PC-3 (cell line): ENCODE measurements at regions not wholly inside any gene's neighbourhood (a gene's known extent, or its start where the extent isn't known, plus 50 kb on each side); places are given as distances from the start of the nearest gene placed in this dataset.

Experiments
- ATAC-seq: fragments of 200-7000 bp; cut with Tn5 transposase; 2 replicates; pipeline ENCODE4 v1.9.1; 2020; ENCODE audit warnings: mild to moderate bottlenecking, moderate library complexity
- BruUV-seq: library from RNA; stranded (reverse); fragments of 400-500 nt; replicated peaks from 2 replicates; lab custom pipeline; 2021; lab: Mats Ljungman, UMichigan
- CTCF ChIA-PET: fragments of 300-600 bp; sonication (Branson Sonifier 250); formaldehyde crosslinking; loops from one replicate; lab custom pipeline; 2022; ENCODE audit warnings: antibody characterized with exemption; lab: Charles Lee
- POLR2A ChIA-PET: fragments of 300-600 bp; sonication (Branson Sonifier 250); formaldehyde crosslinking; loops from one replicate; lab custom pipeline; 2022; ENCODE audit warnings: antibody characterized with exemption; ENCODE audit not compliant: unreplicated experiment; lab: Charles Lee
- DNase-seq: peaks from one replicate; pipeline ENCODE4 v3.0.0-alpha.2; 2015
- H2AFZ ChIP-seq: fragments of 300-600 bp; sonication (generic); 2 replicates; pipeline ENCODE4 v1.6.0; 2016; ENCODE audit warnings: antibody characterized with exemption, low read length
- H3F3A ChIP-seq: fragments of 300-600 bp; sonication (generic); one replicate; pipeline ENCODE4 v1.6.0; 2017; ENCODE audit warnings: antibody characterized with exemption, low read length, control low read depth, mild to moderate bottlenecking; ENCODE audit not compliant: unreplicated experiment
- H3K27ac ChIP-seq: fragments of 300-600 bp; sonication (generic); 2 replicates; pipeline ENCODE4 v1.5.1; 2016; ENCODE audit warnings: mild to moderate bottlenecking, low read length
- H3K27me3 ChIP-seq: fragments of 300-600 bp; sonication (generic); 2 replicates; pipeline ENCODE4 v1.6.1; 2016; ENCODE audit warnings: low read length, mixed read lengths
- H3K36me3 ChIP-seq: fragments of 300-600 bp; sonication (generic); 2 replicates; pipeline ENCODE4 v1.6.1; 2016; ENCODE audit warnings: low read depth, mixed run types, low read length, mixed read lengths
- H3K4me1 ChIP-seq: fragments of 300-600 bp; sonication (generic); 2 replicates; pipeline ENCODE4 v1.5.1; 2016; ENCODE audit warnings: low read length; ENCODE audit not compliant: insufficient read depth
- H3K4me2 ChIP-seq: fragments of 300-600 bp; sonication (generic); 2 replicates; pipeline ENCODE4 v1.6.0; 2016; ENCODE audit warnings: low read length
- H3K4me3 ChIP-seq: fragments of 300-600 bp; sonication (generic); 2 replicates; pipeline ENCODE4 v1.5.1; 2016; ENCODE audit warnings: mild to moderate bottlenecking, low read length, mixed read lengths
- H3K79me2 ChIP-seq: fragments of 300-600 bp; sonication (generic); 2 replicates; pipeline ENCODE4 v1.6.1; 2017; ENCODE audit warnings: low read length, mixed read lengths
- H3K9ac ChIP-seq: fragments of 300-600 bp; sonication (generic); 2 replicates; pipeline ENCODE4 v1.6.0; 2016; ENCODE audit warnings: mild to moderate bottlenecking, low read length
- H3K9me2 ChIP-seq: fragments of 300-600 bp; sonication (generic); replicated peaks from 2 replicates; pipeline ENCODE4 v1.6.1; 2016; ENCODE audit warnings: mixed run types, low read length, mixed read lengths
- H3K9me3 ChIP-seq: fragments of 300-600 bp; sonication (generic); 2 replicates; pipeline ENCODE4 v1.6.1; 2016; ENCODE audit warnings: low read length, mixed read lengths
- H4K20me1 ChIP-seq: fragments of 300-600 bp; sonication (generic); 2 replicates; pipeline ENCODE4 v1.6.1; 2016; ENCODE audit warnings: low read length, mixed read lengths
- CTCF ChIP-seq: fragments of 300-600 bp; sonication (generic); conservative IDR thresholded peaks from 2 replicates; pipeline ENCODE4 v1.5.1; 2017; ENCODE audit warnings: antibody characterized with exemption, low read depth, mild to moderate bottlenecking, low read length
- EZH2 ChIP-seq: fragments of 300-600 bp; sonication (generic); IDR thresholded peaks from one replicate; pipeline ENCODE4 v1.6.1; 2017; ENCODE audit warnings: antibody characterized with exemption, mild to moderate bottlenecking, low read length; ENCODE audit not compliant: unreplicated experiment
- EZH2phosphoT487 ChIP-seq: fragments of 300-600 bp; sonication (generic); IDR thresholded peaks from 2 replicates; pipeline ENCODE4 v1.6.1; 2018; ENCODE audit warnings: mild to moderate bottlenecking, antibody characterized with exemption, low read length, borderline replicate concordance
- intact Hi-C: fragments of 100-400 bp; cut with micrococcal nuclease; formaldehyde crosslinking; loops from 2 replicates; pipeline ENCODE4 v1.9.0; 2023

GRCh38 chr4:187577941-187578480 lies 417.6 kb upstream of the ZFP42 start:
- no TSS peak for BruUV-seq
- Histone ChIP-seq H4K20me1 (no peaks in the 10 kb centered on the region), H3F3A (no peaks in the 10 kb centered on the region), H2AFZ (no peak overlapping the region), H3K4me3 (no peak overlapping the region), H3K27ac (no peak overlapping the region), H3K36me3 (no peaks in the 10 kb centered on the region), H3K9me2 (no peaks in the 10 kb centered on the region), H3K27me3 (no peaks in the 10 kb centered on the region), H3K9me3 (no peaks in the 10 kb centered on the region), H3K4me2 (no peak overlapping the region), H3K4me1 (no peaks in the 10 kb centered on the region), H3K79me2 (no peaks in the 10 kb centered on the region), H3K9ac (no peak overlapping the region)
- ChIA-PET POLR2A (no interaction called here), CTCF (no interaction called here)
- intact Hi-C loops: no loop called here
- TF ChIP-seq EZH2 (no peak), CTCF (no peak), EZH2phosphoT487 (no peak)
- no peak for DNase-seq
- no peak for ATAC-seq

- Histone ChIP-seq H3K9me3 (no peaks in the 10 kb centered on the region), H3K4me2 (peak overlapping the region; percentile 86), H3K4me3 (peak overlapping the region; percentile 75), H3K9ac (peak overlapping the region; percentile 63), H3K4me1 (peaks cover 8% of the 10 kb centered on the region), H4K20me1 (no peaks in the 10 kb centered on the region), H3K79me2 (peaks cover 21% of the 10 kb centered on the region; the same call in 1 of the 2 replicates), H2AFZ (peak overlapping the region; percentile 92), H3K27me3 (no peaks in the 10 kb centered on the region), H3K27ac (peak overlapping the region; percentile 86), H3K9me2 (no peaks in the 10 kb centered on the region), H3F3A (no peaks in the 10 kb centered on the region), H3K36me3 (no peaks in the 10 kb centered on the region)
- CTCF ChIA-PET: no interaction called here
- intact Hi-C loops: loop anchor here (5.0 to 10.0 kb wide), 2 partner anchors 105 to 282 kb away; no protein-coding TSS in a partner anchor
- ATAC-seq (peak; percentile 88), DNase-seq (peak; percentile 84)
- no TSS peak for BruUV-seq
- POLR2A ChIA-PET: interaction anchor here (0.6 kb wide), 1 partner anchor 107 kb away, joined by 9 read pairs; no protein-coding TSS in a partner anchor
- TF ChIP-seq EZH2 (no peak), EZH2phosphoT487 (no peak), CTCF (no peak)
Observed at GRCh38 chr4:187586892-187587291, 408.7 kb upstream of the ZFP42 start.

DNA sequence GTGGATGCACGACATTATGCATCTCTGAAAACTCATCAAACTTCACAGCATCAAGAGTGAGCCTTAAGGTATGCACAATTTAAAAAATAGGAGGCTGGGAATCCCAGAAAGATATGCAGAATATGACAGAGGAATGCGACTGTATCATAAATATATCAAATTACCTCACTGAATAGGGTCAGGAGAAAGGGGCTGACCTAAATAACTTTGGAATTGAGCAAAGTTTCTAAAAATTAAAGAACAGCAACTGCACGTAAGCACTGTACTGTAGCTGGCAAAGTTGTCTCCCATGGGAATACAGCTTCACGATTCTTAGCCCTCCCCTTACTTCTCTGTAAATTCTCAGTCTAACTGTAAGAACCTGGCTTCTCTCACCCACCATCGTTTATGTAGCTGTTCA lies 397.4 kb upstream of the ZFP42 start:
- no peak overlapping the region for H2AFZ ChIP-seq
- peaks cover 17% of the 10 kb centered on the region for H3K4me1 ChIP-seq
- H3F3A ChIP-seq: no peaks in the 10 kb centered on the region
- no peaks in the 10 kb centered on the region for H3K36me3 ChIP-seq
- no peak for ATAC-seq
- no peak overlapping the region for H3K9ac ChIP-seq
- H4K20me1 ChIP-seq: no peaks in the 10 kb centered on the region
- H3K9me2 ChIP-seq: no peaks in the 10 kb centered on the region
- no peak for DNase-seq
- ChIA-PET POLR2A (no interaction called here), CTCF (no interaction called here)
- no peak overlapping the region for H3K4me3 ChIP-seq
- no peaks in the 10 kb centered on the region for H3K27me3 ChIP-seq
- no peaks in the 10 kb centered on the region for H3K79me2 ChIP-seq
- no peak for TF ChIP-seq EZH2
- TF ChIP-seq EZH2phosphoT487: no peak
- no peak for TF ChIP-seq CTCF
- intact Hi-C loops: loop anchor here (10.0 kb wide), 1 partner anchor 653 kb away; no protein-coding TSS in a partner anchor
- H3K4me2 ChIP-seq: no peak overlapping the region
- H3K9me3 ChIP-seq: no peaks in the 10 kb centered on the region
- BruUV-seq: no TSS peak
- no peak overlapping the region for H3K27ac ChIP-seq
